Esophagus muscularis mucosa (tissue), 4 donors: ENCODE measurements at regions not wholly inside any gene's neighbourhood (a gene's known extent, or its start where the extent isn't known, plus 50 kb on each side); places are given as distances from the start of the nearest gene placed in this dataset.

ENCODE experiments used
- DNase-seq: peaks from one replicate; pipeline ENCODE4 v3.0.0-alpha.2; 2017; ENCODE audit errors: extremely low spot score
- H3K27ac ChIP-seq, 4 donors: fragments of 200-600 bp; sonication (generic); replicated peaks in 1 of 4; 1 replicate in 3 of 4; 2 replicates in 1 of 4; pipeline ENCODE4 v1.5.1; 2016 to 2019; ENCODE audit warnings: mild to moderate bottlenecking in 1 of 4
- H3K27me3 ChIP-seq, 4 donors: fragments of 200-600 bp; sonication (generic); one replicate each; pipeline versions ENCODE4 v1.5.1 to v1.6.0; 2016 to 2019
- H3K36me3 ChIP-seq, 4 donors: fragments of 200-600 bp; sonication (generic); one replicate each; pipeline ENCODE4 v1.5.1; 2016 to 2019
- H3K4me1 ChIP-seq, 4 donors: fragments of 200-600 bp; sonication (generic); one replicate each; pipeline ENCODE4 v1.5.1; 2016 to 2019
- H3K4me3 ChIP-seq, 4 donors: fragments of 200-600 bp; sonication (generic); 1 replicate in 2 of 4; 2 replicates in 2 of 4; pipeline ENCODE4 v1.5.1; 2016 to 2019; ENCODE audit warnings: mild to moderate bottlenecking in 4 of 4, moderate library complexity in 1 of 4
- H3K9me3 ChIP-seq, 4 donors: fragments of 200-600 bp; sonication (generic); 1 replicate in 3 of 4; 2 replicates in 1 of 4; pipeline ENCODE4 v1.5.1; 2016 to 2019
- CTCF ChIP-seq, 3 experiments: fragments of 200-600 bp in 2 of 3; fragments of 450-650 bp in 1 of 3; sonication (generic) in 2 of 3; IDR thresholded peaks; one replicate each; pipeline ENCODE4 v1.5.1; 2017 to 2019; ENCODE audit warnings: antibody characterized with exemption in 3 of 3, mild to moderate bottlenecking in 2 of 3, moderate library complexity in 1 of 3
- EP300 ChIP-seq: sonication (generic); formaldehyde crosslinking; IDR thresholded peaks from one replicate; pipeline ENCODE4 v1.6.1; 2017; ENCODE audit warnings: antibody characterized with exemption
- POLR2A ChIP-seq: fragments of 450-650 bp; IDR thresholded peaks from one replicate; pipeline ENCODE4 v1.6.1; 2017; ENCODE audit warnings: antibody characterized with exemption, moderate library complexity, mild to moderate bottlenecking, low read depth
- POLR2AphosphoS5 ChIP-seq, 2 donors: sonication (generic); formaldehyde crosslinking; IDR thresholded peaks; one replicate each; pipeline ENCODE4 v1.6.1; 2017; ENCODE audit warnings: antibody characterized with exemption in 2 of 2
- WGBS: methylation state at CpG from one replicate; pipeline ENCODE4 v1.1.5; 2018; 5-methylcytosine and 5-hydroxymethylcytosine counted together
- intact Hi-C: fragments of 100-400 bp; cut with DNase I; formaldehyde crosslinking; loops from one replicate; pipeline ENCODE4 v1.15.1; 2023

GRCh38 chr5:110361471-110361870 lies 365.0 kb downstream of the TMEM232 start:
- no peak for DNase-seq
- no peaks in the 10 kb centered on the region for H3K27me3 ChIP-seq
- intact Hi-C loops: no loop called here
- no peaks in the 10 kb centered on the region for H3K36me3 ChIP-seq
- no peak overlapping the region for H3K4me3 ChIP-seq
- no peaks in the 10 kb centered on the region for H3K4me1 ChIP-seq
- TF ChIP-seq CTCF (IDR thresholded peaks at IDR 0.05): no peak
- TF ChIP-seq POLR2A: no peak
- TF ChIP-seq EP300: no peak
- no peak for TF ChIP-seq POLR2AphosphoS5 (IDR thresholded peaks at IDR 0.05)
- H3K9me3 ChIP-seq: no peaks in the 10 kb centered on the region
- H3K27ac ChIP-seq: no peak overlapping the region

GRCh38 chr5:110362261-110362660 lies 364.2 kb downstream of the TMEM232 start:
- Histone ChIP-seq H3K4me3 (no peak overlapping the region), H3K9me3 (no peaks in the 10 kb centered on the region), H3K36me3 (no peaks in the 10 kb centered on the region), H3K4me1 (no peaks in the 10 kb centered on the region), H3K27ac (no peak overlapping the region), H3K27me3 (no peaks in the 10 kb centered on the region)
- intact Hi-C loops: no loop called here
- 69% methylated on average over 2 of the region's 2 CpGs for WGBS
- no peak for DNase-seq
- TF ChIP-seq EP300 (no peak), CTCF (IDR thresholded peaks at IDR 0.05) (no peak), POLR2AphosphoS5 (IDR thresholded peaks at IDR 0.05) (no peak), POLR2A (no peak)

- intact Hi-C loops: no loop called here
- H3K27me3 ChIP-seq: no peaks in the 10 kb centered on the region
- no peaks in the 10 kb centered on the region for H3K4me1 ChIP-seq
- no peak overlapping the region for H3K27ac ChIP-seq
- no peaks in the 10 kb centered on the region for H3K36me3 ChIP-seq
- WGBS: 86% methylated on average over 3 of the region's 3 CpGs
- no peak overlapping the region for H3K4me3 ChIP-seq
- DNase-seq: no peak
- TF ChIP-seq CTCF (IDR thresholded peaks at IDR 0.05) (no peak), POLR2AphosphoS5 (IDR thresholded peaks at IDR 0.05) (no peak), POLR2A (no peak), EP300 (no peak)
- no peaks in the 10 kb centered on the region for H3K9me3 ChIP-seq
Observed at GRCh38 chr5:110366716-110367115, 359.8 kb downstream of the TMEM232 start.
